SU-DHL-6 (cell line): ENCODE measurements at regions not wholly inside any gene's neighbourhood (a gene's known extent, or its start where the extent isn't known, plus 50 kb on each side); places are given as distances from the start of the nearest gene placed in this dataset.

Source experiments
- EZH2phosphoT487 ChIP-seq: fragments of 200-600 bp; sonication (generic), shearing (Covaris generic); conservative IDR thresholded peaks from 2 replicates; pipeline ENCODE4 v1.6.1; 2018; ENCODE audit warnings: mild to moderate bottlenecking, antibody characterized with exemption, low read length, moderate library complexity, mixed read lengths
- TF ChIP-seq, protein P1 (sequence below): fragments of 200-600 bp; sonication (generic); IDR thresholded peaks from one replicate; pipeline ENCODE4 v1.5.1; 2017; ENCODE audit warnings: antibody characterized with exemption, mild to moderate bottlenecking, low read length, moderate library complexity; ENCODE audit not compliant: insufficient read depth, poor library complexity, severe bottlenecking

DNA sequence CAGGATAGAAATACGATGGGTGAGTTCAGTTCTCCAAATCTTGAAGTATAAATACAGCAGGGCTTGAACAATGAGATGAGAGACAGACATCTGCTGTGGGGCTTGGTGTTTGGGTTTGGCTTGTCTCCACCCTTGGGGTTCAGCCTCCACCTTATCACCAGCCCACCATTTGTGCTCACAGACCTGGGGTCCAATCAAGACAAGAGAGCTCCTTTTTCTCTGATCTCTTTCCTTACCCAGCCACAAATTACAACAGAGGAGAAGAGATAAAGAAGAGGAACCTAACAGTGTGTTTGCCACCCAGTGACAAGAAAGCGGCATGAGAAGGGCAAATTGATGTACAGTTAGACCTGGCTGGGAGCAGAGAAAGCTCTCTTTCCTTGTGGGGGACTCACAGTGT is 204.5 kb upstream of the CXCR4 start:
- TF ChIP-seq, protein P1, sequence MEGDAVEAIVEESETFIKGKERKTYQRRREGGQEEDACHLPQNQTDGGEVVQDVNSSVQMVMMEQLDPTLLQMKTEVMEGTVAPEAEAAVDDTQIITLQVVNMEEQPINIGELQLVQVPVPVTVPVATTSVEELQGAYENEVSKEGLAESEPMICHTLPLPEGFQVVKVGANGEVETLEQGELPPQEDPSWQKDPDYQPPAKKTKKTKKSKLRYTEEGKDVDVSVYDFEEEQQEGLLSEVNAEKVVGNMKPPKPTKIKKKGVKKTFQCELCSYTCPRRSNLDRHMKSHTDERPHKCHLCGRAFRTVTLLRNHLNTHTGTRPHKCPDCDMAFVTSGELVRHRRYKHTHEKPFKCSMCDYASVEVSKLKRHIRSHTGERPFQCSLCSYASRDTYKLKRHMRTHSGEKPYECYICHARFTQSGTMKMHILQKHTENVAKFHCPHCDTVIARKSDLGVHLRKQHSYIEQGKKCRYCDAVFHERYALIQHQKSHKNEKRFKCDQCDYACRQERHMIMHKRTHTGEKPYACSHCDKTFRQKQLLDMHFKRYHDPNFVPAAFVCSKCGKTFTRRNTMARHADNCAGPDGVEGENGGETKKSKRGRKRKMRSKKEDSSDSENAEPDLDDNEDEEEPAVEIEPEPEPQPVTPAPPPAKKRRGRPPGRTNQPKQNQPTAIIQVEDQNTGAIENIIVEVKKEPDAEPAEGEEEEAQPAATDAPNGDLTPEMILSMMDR, result no peak
- no peak for TF ChIP-seq EZH2phosphoT487
